ENCODE measurements at regions not wholly inside any gene's neighbourhood (a gene's known extent, or its start where the extent isn't known, plus 50 kb on each side); places are given as distances from the start of the nearest gene placed in this dataset.

GRCh38 chr6:93471281-93471680 lies 51.9 kb upstream of the EPHA7 start:
- TF ChIP-seq EP300 (conservative IDR thresholded peaks at IDR 0.05; ENCODE audit: poor library complexity, severe bottlenecking), result no peak
- no peak for TF ChIP-seq CTCF (IDR thresholded peaks at IDR 0.05; ENCODE audit: poor library complexity, severe bottlenecking)
- TF ChIP-seq TAF1 (IDR thresholded peaks at IDR 0.05; ENCODE audit: low read depth), result no peak
- no peak for TF ChIP-seq EZH2 (IDR thresholded peaks at IDR 0.05; ENCODE audit: borderline replicate concordance, insufficient read depth, low read length, poor library complexity, severe bottlenecking)
- no peak for TF ChIP-seq REST (IDR thresholded peaks at IDR 0.05; ENCODE audit: borderline replicate concordance)
- TF ChIP-seq POLR2AphosphoS5 (IDR thresholded peaks at IDR 0.05), result no peak

Measured in neural cell (in vitro differentiated cells).